ENCODE measurements at regions not wholly inside any gene's neighbourhood (a gene's known extent, or its start where the extent isn't known, plus 50 kb on each side); places are given as distances from the start of the nearest gene placed in this dataset.

DNA sequence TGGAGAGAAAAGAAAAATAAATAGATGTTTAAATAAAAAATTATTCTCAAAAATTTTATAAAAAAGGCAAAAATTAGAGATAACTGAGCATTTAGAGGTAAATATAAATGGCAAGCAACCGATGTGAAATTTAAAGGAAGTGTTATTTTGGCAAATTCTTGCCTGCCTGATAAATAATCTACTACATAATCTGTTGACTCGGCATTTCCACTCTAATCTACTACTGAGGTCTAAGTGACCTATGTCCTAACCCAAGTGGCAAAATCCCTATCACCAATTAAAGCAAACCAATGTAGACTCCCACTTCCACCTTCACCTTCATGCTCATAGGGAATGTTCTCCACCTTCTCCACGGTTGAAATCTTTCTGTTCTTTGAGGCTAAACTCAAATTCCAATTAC lies 1124.1 kb upstream of the CDH2 start:
- TF ChIP-seq, protein P1, sequence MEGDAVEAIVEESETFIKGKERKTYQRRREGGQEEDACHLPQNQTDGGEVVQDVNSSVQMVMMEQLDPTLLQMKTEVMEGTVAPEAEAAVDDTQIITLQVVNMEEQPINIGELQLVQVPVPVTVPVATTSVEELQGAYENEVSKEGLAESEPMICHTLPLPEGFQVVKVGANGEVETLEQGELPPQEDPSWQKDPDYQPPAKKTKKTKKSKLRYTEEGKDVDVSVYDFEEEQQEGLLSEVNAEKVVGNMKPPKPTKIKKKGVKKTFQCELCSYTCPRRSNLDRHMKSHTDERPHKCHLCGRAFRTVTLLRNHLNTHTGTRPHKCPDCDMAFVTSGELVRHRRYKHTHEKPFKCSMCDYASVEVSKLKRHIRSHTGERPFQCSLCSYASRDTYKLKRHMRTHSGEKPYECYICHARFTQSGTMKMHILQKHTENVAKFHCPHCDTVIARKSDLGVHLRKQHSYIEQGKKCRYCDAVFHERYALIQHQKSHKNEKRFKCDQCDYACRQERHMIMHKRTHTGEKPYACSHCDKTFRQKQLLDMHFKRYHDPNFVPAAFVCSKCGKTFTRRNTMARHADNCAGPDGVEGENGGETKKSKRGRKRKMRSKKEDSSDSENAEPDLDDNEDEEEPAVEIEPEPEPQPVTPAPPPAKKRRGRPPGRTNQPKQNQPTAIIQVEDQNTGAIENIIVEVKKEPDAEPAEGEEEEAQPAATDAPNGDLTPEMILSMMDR (conservative IDR thresholded peaks at IDR 0.05): no peak
- no peak for TF ChIP-seq ZFX (IDR thresholded peaks at IDR 0.05)
